ENCODE measurements at regions not wholly inside any gene's neighbourhood (a gene's known extent, or its start where the extent isn't known, plus 50 kb on each side); places are given as distances from the start of the nearest gene placed in this dataset.

DNA sequence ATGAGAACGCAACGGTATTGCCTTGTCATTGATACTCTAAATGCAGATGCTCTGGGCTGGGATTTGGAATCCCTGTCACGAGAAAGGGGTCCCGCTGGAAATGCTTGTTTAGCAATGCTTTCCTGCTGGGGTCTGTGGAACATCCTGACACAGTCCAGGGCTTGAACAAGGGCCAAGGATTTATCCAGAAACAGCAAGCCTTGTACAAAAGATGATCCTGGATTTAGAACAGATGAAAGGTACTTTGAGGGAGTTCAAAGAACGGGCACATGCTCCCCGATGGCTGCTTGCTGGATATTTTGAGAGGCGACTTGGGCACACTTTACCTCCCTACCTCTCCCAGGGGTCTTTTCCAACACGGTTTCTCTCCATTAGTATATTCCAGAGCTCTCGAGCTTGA is 108.1 kb upstream of the CELF4 start:
- no peak for DNase-seq (ENCODE audit: low spot score)

GRCh38 chr18:37672932-37673595 is 107.5 kb upstream of the CELF4 start:
- no peak for DNase-seq (ENCODE audit: low spot score)

DNA sequence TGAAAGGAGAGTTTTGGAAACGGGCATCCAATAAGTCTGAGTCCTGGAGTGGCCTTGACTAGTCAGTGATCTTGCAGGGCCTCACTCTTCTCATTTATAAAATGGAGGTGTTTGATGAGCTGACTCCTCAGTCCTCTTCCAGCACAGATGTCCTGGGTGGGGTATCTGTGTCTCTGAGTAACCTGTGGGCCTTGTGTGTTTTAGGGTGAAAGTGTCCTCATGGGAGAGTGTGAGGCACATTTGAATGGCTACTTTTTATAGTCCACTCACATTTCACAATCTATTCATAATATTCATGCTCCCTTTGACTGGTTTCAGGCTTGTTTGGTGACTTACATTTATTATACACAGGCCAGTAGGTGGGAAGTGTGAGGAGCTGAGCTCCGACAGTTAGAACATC is 106.4 kb upstream of the CELF4 start:
- DNase-seq (ENCODE audit: low spot score) = no peak

GRCh38 chr18:37671530-37671929 is 105.9 kb upstream of the CELF4 start:
- no peak for DNase-seq (ENCODE audit: low spot score)

DNA sequence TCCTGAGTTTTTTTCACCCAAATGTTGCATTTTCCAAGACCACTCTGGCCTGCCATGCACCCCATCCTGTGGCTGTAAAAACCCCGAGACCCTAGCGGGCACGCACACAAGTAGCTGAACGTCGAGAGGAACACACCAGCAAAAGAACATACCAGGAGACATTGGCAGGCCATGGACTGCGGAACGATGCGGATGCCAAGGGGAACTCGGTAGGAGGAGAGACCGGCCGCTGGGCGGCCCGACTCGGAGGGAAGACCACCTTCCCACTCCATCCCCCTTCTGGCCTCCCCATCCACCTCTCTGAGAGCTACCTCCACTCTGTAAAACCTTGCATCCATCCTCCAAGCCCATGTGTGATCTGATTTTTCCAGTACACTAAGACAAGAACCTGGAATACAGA is 105.5 kb upstream of the CELF4 start:
- no peak for DNase-seq (ENCODE audit: low spot score)

- no peak for DNase-seq (ENCODE audit: low spot score)
Observed at GRCh38 chr18:37669991-37670534, 104.5 kb upstream of the CELF4 start.

- DNase-seq (ENCODE audit: low spot score) = no peak
Observed at GRCh38 chr18:37668971-37669747, 103.6 kb upstream of the CELF4 start.

DNA sequence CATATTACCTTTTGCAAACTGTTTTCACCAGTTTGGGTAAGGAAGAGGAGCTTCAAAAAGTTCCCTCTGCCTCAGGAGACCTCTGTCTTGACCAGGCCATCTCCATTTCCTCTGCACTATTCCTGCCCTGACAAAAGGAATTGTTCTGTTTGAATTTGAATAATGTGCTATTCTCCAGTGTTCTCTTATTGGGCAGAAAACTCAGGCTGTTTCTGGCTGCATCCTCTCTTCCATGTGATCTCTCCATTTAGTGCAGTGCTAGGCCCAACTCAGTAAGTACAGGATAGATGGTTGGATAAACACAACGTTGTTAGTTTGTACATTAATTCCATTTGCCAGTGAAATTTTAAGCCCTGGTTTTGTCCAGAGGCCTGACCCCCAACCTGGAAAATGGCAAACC is 102.2 kb upstream of the CELF4 start:
- no peak for DNase-seq (ENCODE audit: low spot score)

GRCh38 chr18:37666991-37667390 is 101.4 kb upstream of the CELF4 start:
- DNase-seq (ENCODE audit: low spot score) = no peak

- DNase-seq (ENCODE audit: low spot score) = no peak
Observed at GRCh38 chr18:37666451-37666850, 100.9 kb upstream of the CELF4 start.

- no peak for DNase-seq (ENCODE audit: low spot score)
Observed at GRCh38 chr18:37665346-37665745, 99.7 kb upstream of the CELF4 start.

DNA sequence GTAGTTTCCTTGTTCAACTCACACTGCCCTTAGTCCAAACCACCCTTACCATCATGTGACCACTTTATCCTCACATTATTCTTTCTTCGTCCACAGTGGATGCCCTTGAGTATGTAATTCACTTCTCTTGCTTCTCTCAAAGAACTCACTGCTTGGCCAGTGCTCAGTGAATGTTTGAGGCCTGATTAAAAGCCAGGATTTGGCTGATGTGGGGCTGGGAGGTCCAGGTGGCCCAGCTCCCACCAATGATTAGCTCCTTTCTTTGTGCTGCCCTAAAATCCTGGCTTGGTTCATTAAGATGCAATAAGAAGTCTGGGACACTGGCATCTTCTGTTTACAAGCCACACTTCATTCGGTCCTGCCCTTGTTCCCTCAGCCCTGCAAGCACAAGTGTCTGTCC is 97.8 kb upstream of the CELF4 start:
- no peak for DNase-seq (ENCODE audit: low spot score)

DNA sequence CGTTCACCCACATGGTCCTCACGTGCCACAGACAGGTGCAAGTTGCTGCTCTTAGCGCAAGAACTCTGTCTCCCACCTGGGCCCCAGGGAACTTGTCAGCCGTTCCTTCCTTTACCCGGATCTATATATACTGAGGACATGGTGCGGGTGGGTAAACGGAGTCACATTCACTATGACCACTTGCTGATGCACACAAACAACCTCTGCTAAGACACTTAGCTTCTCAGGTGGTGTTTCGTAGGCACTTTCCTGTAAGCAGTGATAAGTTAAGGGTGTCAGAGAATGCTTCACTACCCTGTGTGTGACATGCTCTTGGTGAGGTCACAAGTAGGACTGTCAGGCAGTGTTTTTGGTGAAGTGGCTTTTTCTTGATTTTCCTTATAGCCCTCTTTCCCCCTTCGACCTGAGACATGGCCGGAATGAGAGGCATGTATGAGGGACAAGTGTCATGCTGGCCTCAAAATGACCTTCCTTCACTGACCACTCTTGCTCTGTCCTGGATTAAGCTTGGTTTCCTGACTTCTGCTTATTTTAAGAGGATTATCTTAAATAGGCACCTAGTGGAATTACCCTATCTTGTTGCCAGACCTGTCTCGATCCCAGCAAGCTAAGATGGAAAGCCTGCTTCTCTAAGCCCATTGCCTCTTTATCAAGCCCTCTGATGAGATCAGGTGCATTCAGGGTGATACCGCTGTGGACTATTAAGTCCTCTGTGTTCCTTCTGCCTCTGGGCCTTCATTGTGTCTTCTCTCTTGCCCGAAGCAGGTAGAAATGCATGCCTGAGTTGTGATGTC is 97.1 kb upstream of the CELF4 start:
- DNase-seq (ENCODE audit: low spot score) = no peak

- DNase-seq (ENCODE audit: low spot score) = no peak
Observed at GRCh38 chr18:37662099-37662498, 96.5 kb upstream of the CELF4 start.

GRCh38 chr18:37661478-37661877 is 95.9 kb upstream of the CELF4 start:
- DNase-seq (ENCODE audit: low spot score) = no peak

DNA sequence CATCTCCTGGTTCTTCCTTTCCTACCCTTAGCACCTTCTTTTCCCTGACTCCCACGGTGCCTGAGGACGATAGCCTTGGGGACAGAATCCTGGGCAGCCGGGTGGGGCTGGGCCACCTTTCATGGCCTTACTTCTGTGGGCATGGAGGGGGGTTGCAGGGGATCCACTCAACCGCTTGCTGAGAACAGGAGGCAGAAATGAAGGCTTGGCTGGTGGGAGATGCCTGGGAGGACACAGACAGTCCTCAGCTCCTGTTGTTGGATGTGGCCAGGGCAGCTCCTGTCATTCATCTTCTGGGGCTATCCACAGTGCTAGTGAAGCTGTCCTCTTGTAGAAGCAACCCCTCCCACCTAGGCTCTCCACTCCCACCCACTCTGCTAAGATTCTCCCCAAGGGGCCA is 95.5 kb upstream of the CELF4 start:
- no peak for DNase-seq (ENCODE audit: low spot score)

GRCh38 chr18:37660658-37661057 is 95.1 kb upstream of the CELF4 start:
- DNase-seq (ENCODE audit: low spot score) = no peak

- no peak for DNase-seq (ENCODE audit: low spot score)
Observed at GRCh38 chr18:37659906-37660305, 94.3 kb upstream of the CELF4 start.

DNA sequence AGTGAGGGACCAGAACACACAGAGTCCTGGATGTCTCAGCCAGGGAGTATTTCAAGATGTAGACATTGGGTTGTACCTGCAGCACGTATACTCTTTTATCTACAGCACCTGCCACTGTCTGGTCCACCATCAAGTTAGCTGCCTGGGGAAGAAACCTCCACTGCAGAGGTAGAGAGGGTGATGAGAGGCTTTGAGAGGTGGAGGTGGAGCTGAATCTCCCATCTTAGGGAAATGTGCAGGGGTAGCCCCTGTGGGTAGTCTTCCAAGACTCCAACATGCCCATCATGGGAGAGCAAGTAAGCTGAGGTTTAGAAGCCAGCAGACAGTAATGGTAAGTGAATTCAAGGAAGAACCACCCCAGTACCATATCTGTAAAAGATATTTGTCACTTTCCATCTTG is 93.3 kb upstream of the CELF4 start:
- no peak for DNase-seq (ENCODE audit: low spot score)

DNA sequence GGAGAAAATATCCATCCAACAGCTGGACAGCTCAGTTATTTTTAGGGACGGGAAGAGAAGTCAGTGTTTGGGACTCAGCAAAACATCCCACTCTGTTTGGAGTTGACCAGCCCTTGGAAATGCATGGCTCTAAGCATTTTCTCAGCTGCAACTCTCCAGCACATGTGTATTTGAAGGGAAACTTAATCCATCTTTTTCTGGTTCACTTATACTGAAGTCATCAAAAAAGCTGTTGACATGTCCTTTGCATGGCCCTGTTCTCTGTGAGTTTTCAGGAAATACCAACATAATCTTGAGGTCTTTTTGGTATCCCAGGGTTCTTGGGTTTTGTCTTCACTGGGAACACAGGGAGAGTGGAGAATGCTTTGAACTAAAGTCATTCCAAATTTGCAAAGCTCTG is 91.9 kb upstream of the CELF4 start:
- no peak for DNase-seq (ENCODE audit: low spot score)

DNA sequence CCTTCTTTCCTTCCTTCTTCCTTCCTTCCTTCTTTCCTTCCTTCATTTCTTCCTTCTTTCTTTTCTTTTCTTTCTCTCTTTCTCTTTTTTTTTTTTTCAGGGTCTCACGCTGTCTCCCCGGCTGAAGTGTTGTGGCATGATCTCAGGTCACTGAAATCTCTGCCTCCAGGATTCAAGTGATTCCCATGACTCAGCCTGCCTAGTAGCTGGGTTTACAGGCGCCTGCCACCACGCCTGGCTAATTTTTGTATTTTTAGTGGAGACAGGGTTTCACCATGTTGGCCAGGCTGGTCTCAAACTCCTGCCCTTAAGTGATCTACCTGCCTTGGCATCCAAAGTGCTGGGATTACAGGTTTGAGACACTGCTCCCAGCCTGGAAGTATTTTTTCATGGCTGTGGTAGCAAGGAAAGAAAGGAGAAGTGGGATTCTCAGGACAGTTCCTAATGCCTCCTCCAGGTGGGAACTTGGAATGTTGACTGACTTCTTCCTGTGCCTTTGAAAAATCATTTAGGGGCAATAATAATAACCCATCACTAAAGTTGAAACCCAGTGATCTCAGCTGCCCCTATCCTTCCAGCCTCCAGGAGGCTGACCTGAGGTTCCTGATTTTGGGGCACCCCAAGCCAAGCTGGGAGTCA is 89.3 kb upstream of the CELF4 start:
- no peak for DNase-seq (ENCODE audit: low spot score)

- DNase-seq (ENCODE audit: low spot score) = no peak
Observed at GRCh38 chr18:37654034-37654433, 88.4 kb upstream of the CELF4 start.

Data from germinal center (tissue), 1 donor.